Skeletal muscle cell (primary cell): ENCODE measurements at regions not wholly inside any gene's neighbourhood (a gene's known extent, or its start where the extent isn't known, plus 50 kb on each side); places are given as distances from the start of the nearest gene placed in this dataset.
"Not testable (repeated sequence)": the region's sequence is repeated elsewhere in the genome, so short reads cannot be mapped to it uniquely, and the experiment has no call there.

ENCODE experiments used
- DNase-seq: peaks from one replicate; pipeline ENCODE4 v3.0.0-alpha.2; 2010; ENCODE audit warnings: low read depth
- H3K4me3 ChIP-seq: 2 replicates; pipeline ENCODE4 v1.5.1; 2011; ENCODE audit warnings: low read depth, mild to moderate bottlenecking, control low read depth, low read length, moderate library complexity

DNA sequence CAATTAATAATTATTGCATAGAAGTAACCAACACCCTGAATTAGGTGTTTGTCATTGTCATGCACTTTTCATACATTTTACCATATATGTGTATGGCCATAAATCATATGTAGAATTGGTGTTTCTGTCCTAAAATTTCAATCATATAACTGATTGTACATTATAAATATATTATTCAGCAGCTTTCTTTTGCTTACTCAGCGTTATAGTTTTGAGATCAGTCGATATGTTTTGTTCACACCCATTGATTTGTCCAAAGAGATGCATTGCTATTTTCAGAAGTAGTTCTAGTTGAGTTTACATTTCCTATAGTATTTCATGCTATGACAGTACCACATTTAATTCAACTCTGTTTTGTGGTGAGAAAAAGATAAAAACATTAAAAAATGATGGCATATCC lies 50.5 kb upstream of the PARP4 start:
- H3K4me3 ChIP-seq = no peak overlapping the region
- no peak for DNase-seq

GRCh38 chr13:24563971-24564370 lies 51.4 kb upstream of the PARP4 start:
- H3K4me3 ChIP-seq = not testable (repeated sequence)
- DNase-seq = peak; percentile 20

DNA sequence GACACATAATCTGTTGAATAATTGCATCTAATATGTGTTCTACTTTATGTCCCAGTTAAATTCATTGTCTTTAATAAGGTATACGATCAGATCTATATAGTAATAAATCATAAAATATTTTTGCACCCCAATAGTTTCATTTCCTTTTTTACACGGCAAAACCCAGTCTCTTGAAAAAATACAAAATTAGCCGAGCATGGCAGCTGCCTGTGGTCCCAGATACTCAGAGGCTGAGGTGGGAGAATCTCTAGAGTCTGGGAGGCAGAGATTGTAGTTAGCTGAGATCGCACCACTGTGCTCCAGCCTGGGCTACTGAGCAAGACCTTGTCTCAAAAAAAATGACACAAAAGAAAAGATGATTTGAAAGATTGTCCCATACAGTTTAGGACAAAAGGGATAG lies 52.3 kb upstream of the PARP4 start:
- DNase-seq = no peak
- no peak overlapping the region for H3K4me3 ChIP-seq

DNA sequence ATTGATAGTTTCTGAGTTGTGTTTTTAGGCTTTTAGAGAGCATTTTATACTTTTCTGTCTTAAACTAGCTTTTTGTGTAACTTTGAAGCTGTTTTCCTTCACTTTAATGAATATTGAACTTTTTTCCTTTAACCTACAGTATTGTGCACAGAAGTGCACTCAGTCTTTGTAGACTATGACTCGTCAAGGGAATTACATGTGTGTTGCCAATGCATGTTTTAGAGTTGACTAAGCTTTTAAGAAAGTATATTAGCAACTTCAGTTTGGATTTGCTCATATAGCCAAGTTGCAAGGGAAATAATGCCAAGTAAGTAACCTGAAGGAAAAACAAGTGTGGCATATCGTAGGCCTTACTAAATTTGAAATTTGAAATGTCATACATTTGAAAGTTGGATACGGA lies 55.0 kb upstream of the PARP4 start:
- not testable (repeated sequence) for H3K4me3 ChIP-seq
- DNase-seq = peak; percentile 68

DNA sequence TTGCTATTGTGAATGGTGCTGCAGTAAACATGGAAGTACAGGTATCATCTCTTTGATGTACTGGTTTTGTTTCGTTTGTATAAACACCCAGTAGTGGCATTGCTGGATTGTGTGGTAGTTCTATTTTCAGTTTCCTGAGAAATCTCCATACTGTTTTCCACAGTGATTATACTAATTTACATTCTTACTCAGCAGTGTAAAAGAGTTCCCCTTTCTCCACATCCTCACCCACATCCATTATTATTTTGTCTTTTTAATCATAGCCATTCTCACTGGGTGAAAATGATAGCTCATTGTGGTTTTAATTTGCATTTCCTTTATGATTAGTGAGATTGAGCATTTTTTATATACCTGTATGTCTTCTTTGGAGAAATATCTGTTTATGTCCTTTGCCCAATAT lies 62.3 kb upstream of the PARP4 start:
- H3K4me3 ChIP-seq = no peak overlapping the region
- no peak for DNase-seq

GRCh38 chr13:24580315-24580714 lies 67.7 kb upstream of the PARP4 start:
- DNase-seq, H3K4me3 ChIP-seq: not testable (repeated sequence)

- not testable (repeated sequence) for H3K4me3 ChIP-seq, DNase-seq
Measured at GRCh38 chr13:24581578-24581977, 69.0 kb upstream of the PARP4 start.

- not testable (repeated sequence) for H3K4me3 ChIP-seq, DNase-seq
Measured at GRCh38 chr13:24591697-24592096, 79.1 kb upstream of the PARP4 start.

DNA sequence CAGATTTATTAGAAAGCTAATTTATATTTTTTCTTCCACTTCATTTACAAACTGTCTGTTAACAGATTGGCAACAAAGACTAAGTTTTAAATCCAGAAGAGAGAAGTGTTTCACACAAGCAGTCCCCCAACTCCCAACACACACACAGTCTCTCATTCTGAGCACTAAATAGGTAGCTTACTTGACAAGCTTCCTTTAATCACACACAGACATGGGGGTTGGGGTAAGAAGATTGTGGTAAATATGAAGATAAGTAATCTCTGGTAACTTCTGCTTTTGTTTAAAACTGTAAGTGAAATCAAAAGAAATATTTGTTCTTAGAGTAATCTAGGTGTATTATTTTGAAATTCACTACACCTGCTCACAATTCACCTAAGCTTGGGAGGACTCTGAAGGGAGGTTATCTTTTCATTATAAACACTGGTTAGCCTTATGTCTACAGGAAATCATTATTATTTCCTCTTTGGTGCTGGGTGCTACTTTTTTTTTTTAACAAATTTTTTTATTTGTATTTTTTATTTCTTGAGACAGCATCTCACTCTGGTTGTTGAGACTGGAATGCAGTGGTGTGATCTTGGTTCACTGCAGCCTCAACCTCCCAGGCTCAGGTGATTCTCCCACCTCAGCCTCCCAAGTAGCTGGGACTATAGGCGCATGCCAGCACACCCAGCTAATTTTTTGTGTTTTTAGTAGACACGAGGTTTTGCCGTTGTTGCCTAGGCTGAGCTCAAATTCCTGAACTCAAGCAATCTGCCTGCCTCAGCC lies 82.1 kb upstream of the ATP12A start:
- DNase-seq, H3K4me3 ChIP-seq: not testable (repeated sequence)

- not testable (repeated sequence) for H3K4me3 ChIP-seq, DNase-seq
Measured at GRCh38 chr13:24599019-24599791, 81.0 kb upstream of the ATP12A start.

GRCh38 chr13:24605923-24606372 lies 74.3 kb upstream of the ATP12A start:
- H3K4me3 ChIP-seq = no peak overlapping the region
- no peak for DNase-seq

DNA sequence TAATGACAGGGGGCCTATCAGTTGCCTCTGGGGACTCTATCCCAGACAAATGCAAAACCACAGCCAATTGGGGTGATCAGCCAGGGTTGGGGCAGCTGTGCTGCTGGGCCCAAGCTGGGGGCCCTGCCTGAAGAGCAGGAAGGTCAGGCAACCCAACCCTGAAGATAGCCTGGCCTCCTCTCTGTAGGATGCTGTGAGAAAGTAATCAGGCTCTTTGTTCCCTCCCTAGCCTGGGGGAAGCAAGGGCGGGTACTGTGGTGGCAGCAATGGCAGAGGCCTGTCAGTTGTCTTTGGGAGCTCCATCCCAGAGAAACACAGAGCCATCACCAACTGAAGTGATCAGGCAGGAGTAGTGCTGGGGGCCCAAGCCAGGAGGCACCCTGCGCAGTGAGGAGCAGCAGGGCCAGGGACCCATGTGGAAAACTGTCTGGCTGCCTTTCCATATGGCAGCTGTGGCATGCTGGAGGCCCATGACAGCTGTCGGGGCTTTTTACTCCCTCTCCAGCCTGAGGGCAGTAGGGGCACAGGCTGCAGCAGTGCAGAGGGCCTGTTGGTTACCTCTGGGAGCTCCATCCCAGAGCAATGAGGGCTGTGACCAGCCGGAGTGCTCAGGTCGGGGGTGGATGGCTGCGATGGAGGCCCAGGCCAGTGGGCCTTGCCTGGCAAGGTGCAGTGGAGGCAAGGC lies 73.6 kb upstream of the ATP12A start:
- no peak for DNase-seq
- H3K4me3 ChIP-seq = no peak overlapping the region

- DNase-seq = no peak
- H3K4me3 ChIP-seq = no peak overlapping the region
Measured at GRCh38 chr13:24610956-24611355, 69.3 kb upstream of the ATP12A start.

DNA sequence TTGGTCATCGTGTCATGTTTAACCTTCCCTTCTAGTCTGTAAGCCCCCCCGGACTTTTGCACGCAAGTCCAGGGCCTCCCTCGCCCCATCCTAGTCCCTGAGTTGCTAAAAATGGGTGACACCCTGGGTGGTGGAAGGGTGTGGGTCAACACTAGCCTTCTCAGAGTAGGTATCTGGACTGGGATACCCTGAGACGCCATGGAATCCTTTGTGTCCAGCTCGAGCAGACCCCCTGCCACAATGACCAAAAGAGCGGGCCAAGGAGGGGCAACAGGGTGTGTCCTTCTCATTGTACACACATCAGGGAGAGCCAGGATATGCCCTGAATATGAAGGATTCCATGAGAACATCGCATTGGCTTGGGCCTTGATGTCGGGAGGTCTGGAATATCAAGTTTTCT lies 67.5 kb upstream of the ATP12A start:
- no peak for DNase-seq

GRCh38 chr13:24613128-24613527 lies 67.1 kb upstream of the ATP12A start:
- no peak for DNase-seq
- H3K4me3 ChIP-seq = no peak overlapping the region

More for the DNA sequence above, 67.5 kb upstream of the ATP12A start:
- no peak overlapping the region for H3K4me3 ChIP-seq

- no peak for DNase-seq
- no peak overlapping the region for H3K4me3 ChIP-seq
Measured at GRCh38 chr13:24613755-24614154, 66.5 kb upstream of the ATP12A start.

GRCh38 chr13:24614306-24615080 lies 65.7 kb upstream of the ATP12A start:
- no peak overlapping the region for H3K4me3 ChIP-seq
- no peak for DNase-seq

DNA sequence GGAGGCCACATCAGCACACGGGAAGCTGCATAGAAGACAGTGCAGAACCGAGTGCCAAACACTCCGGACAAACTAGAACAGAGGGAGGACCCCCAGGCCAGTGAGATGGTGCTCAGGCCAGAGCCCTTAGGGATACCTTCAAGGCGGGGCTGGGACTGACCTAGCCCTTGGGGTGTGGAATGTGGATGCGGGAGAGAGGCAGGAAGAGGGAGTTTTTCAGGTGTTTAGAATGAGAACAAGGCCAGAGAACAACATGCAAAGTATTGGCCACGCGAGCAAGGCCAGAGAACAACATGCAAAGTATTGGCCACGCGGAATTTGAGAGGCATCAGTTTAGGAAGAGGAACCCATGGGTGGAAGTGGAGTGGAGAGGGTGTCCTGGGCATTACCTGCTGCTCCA lies 65.1 kb upstream of the ATP12A start:
- no peak overlapping the region for H3K4me3 ChIP-seq
- DNase-seq = no peak

- no peak overlapping the region for H3K4me3 ChIP-seq
- no peak for DNase-seq
Measured at GRCh38 chr13:24615911-24616472, 64.2 kb upstream of the ATP12A start.
